Dermis blood vessel endothelial cell (primary cell): ENCODE measurements at regions not wholly inside any gene's neighbourhood (a gene's known extent, or its start where the extent isn't known, plus 50 kb on each side); places are given as distances from the start of the nearest gene placed in this dataset.

Experiments
- DNase-seq: peaks from one replicate; pipeline ENCODE4 v3.0.0; 2010

- DNase-seq, result no peak
Observed at GRCh38 chr7:36010656-36011587, 142.1 kb upstream of the EEPD1 start.

- DNase-seq, result no peak
Observed at GRCh38 chr7:36011588-36011965, 141.5 kb upstream of the EEPD1 start.

GRCh38 chr7:36013246-36014014, 139.6 kb upstream of the EEPD1 start:
- DNase-seq, result no peak

GRCh38 chr7:36014961-36015360, 138.1 kb upstream of the EEPD1 start:
- no peak for DNase-seq

- DNase-seq, result no peak
Observed at GRCh38 chr7:36015733-36016132, 137.3 kb upstream of the EEPD1 start.

- DNase-seq, result no peak
Observed at GRCh38 chr7:36016648-36017047, 136.4 kb upstream of the EEPD1 start.

GRCh38 chr7:36017111-36017510, 135.9 kb upstream of the EEPD1 start:
- DNase-seq, result no peak

- DNase-seq, result no peak
Observed at GRCh38 chr7:36018816-36019484, 134.1 kb upstream of the EEPD1 start.

GRCh38 chr7:36019538-36019937, 133.5 kb upstream of the EEPD1 start:
- DNase-seq, result no peak

GRCh38 chr7:36019980-36020379, 133.1 kb upstream of the EEPD1 start:
- DNase-seq, result no peak

- peak; percentile 54 for DNase-seq
Observed at GRCh38 chr7:36021367-36021766, 131.7 kb upstream of the EEPD1 start.

- no peak for DNase-seq
Observed at GRCh38 chr7:36021917-36022550, 131.0 kb upstream of the EEPD1 start.

- DNase-seq, result no peak
Observed at GRCh38 chr7:36023033-36023560, 130.0 kb upstream of the EEPD1 start.

GRCh38 chr7:36025190-36025589, 127.9 kb upstream of the EEPD1 start:
- peak; percentile 36 for DNase-seq

- no peak for DNase-seq
Observed at GRCh38 chr7:36029311-36029710, 123.7 kb upstream of the EEPD1 start.

GRCh38 chr7:36029853-36030515, 123.1 kb upstream of the EEPD1 start:
- no peak for DNase-seq

- DNase-seq, result no peak
Observed at GRCh38 chr7:36032361-36032818, 120.7 kb upstream of the EEPD1 start.

- DNase-seq, result peak; percentile 17
Observed at GRCh38 chr7:36034020-36034419, 119.0 kb upstream of the EEPD1 start.

- DNase-seq, result no peak
Observed at GRCh38 chr7:36035186-36035585, 117.9 kb upstream of the EEPD1 start.

GRCh38 chr7:36036590-36036989, 116.5 kb upstream of the EEPD1 start:
- peak; percentile 76 for DNase-seq

GRCh38 chr7:36037121-36037662, 115.9 kb upstream of the EEPD1 start:
- peak; percentile 99 for DNase-seq
